ENCODE measurements at regions not wholly inside any gene's neighbourhood (a gene's known extent, or its start where the extent isn't known, plus 50 kb on each side); places are given as distances from the start of the nearest gene placed in this dataset.

GRCh38 chr6:113733381-113733780, 123.8 kb upstream of the MARCKS start:
- no peak for TF ChIP-seq CTCF (IDR thresholded peaks at IDR 0.05; ENCODE audit: control extremely low read depth, extremely low read depth, low read depth, missing control alignments)
- CTCF ChIA-PET, result interaction anchor here (1.2 kb wide), 1 partner anchor 125 kb away, joined by 3 read pairs; no protein-coding TSS in a partner anchor
- DNase-seq (ENCODE audit: extremely low spot score), result no peak
- POLR2A ChIA-PET, result no interaction called here

- DNase-seq (ENCODE audit: extremely low spot score), result no peak
- TF ChIP-seq CTCF (IDR thresholded peaks at IDR 0.05; ENCODE audit: control extremely low read depth, extremely low read depth, low read depth, missing control alignments), result no peak
- POLR2A ChIA-PET, result no interaction called here
These were observed 122.2 kb upstream of the MARCKS start for GRCh38 chr6:113734982-113735381.

GRCh38 chr6:113735491-113735890, 121.7 kb upstream of the MARCKS start:
- POLR2A ChIA-PET, result no interaction called here
- TF ChIP-seq CTCF (IDR thresholded peaks at IDR 0.05; ENCODE audit: control extremely low read depth, extremely low read depth, low read depth, missing control alignments), result no peak
- CTCF ChIA-PET, result interaction anchor here (1.0 to 1.9 kb wide), 3 partner anchors 9 to 104 kb away, joined by 3 to 4 read pairs (median 4); no protein-coding TSS in a partner anchor
- DNase-seq (ENCODE audit: extremely low spot score), result no peak

More at GRCh38 chr6:113734982-113735381, 122.2 kb upstream of the MARCKS start:
- CTCF ChIA-PET, result interaction anchor here (1.0 to 1.9 kb wide), 3 partner anchors 8 to 105 kb away, joined by 3 to 4 read pairs (median 4); no protein-coding TSS in a partner anchor

- no peak for DNase-seq (ENCODE audit: extremely low spot score)
- ChIA-PET CTCF (interaction anchor here (0.8 to 1.9 kb wide), 3 partner anchors 9 to 122 kb away, joined by 3 to 6 read pairs (median 4); no protein-coding TSS in a partner anchor), POLR2A (no interaction called here)
- no peak for TF ChIP-seq CTCF (IDR thresholded peaks at IDR 0.05; ENCODE audit: control extremely low read depth, extremely low read depth, low read depth, missing control alignments)
These were observed 120.2 kb upstream of the MARCKS start for GRCh38 chr6:113736978-113737377.

- CTCF ChIA-PET, result no interaction called here
- POLR2A ChIA-PET, result no interaction called here
- no peak for TF ChIP-seq CTCF (IDR thresholded peaks at IDR 0.05; ENCODE audit: control extremely low read depth, extremely low read depth, low read depth, missing control alignments)
- no peak for DNase-seq (ENCODE audit: extremely low spot score)
These were observed 118.0 kb upstream of the MARCKS start for GRCh38 chr6:113739041-113739655.

- TF ChIP-seq CTCF (IDR thresholded peaks at IDR 0.05; ENCODE audit: control extremely low read depth, extremely low read depth, low read depth, missing control alignments), result no peak
- DNase-seq (ENCODE audit: extremely low spot score), result no peak
- POLR2A ChIA-PET, result no interaction called here
- CTCF ChIA-PET, result interaction anchor here (1.2 to 2.8 kb wide), 4 partner anchors 11 to 118 kb away, joined by 4 to 7 read pairs (median 6); no protein-coding TSS in a partner anchor
These were observed 115.5 kb upstream of the MARCKS start for GRCh38 chr6:113741651-113742050.

All from GM10248 (cell line).